Breast epithelium (tissue), 3 donors: ENCODE measurements at regions not wholly inside any gene's neighbourhood (a gene's known extent, or its start where the extent isn't known, plus 50 kb on each side); places are given as distances from the start of the nearest gene placed in this dataset.

Experiments
- POLR2A ChIP-seq: fragments of 450-650 bp; IDR thresholded peaks from one replicate; pipeline ENCODE4 v1.6.1; 2016; ENCODE audit warnings: antibody characterized with exemption, mild to moderate bottlenecking, moderate library complexity
- TF ChIP-seq, protein P1 (sequence below), 3 donors: fragments of 450-650 bp; IDR thresholded peaks; one replicate each; pipeline ENCODE4 v1.5.1; 2016 to 2017; ENCODE audit warnings: antibody characterized with exemption in 3 of 3, mild to moderate bottlenecking in 3 of 3, moderate library complexity in 3 of 3

DNA sequence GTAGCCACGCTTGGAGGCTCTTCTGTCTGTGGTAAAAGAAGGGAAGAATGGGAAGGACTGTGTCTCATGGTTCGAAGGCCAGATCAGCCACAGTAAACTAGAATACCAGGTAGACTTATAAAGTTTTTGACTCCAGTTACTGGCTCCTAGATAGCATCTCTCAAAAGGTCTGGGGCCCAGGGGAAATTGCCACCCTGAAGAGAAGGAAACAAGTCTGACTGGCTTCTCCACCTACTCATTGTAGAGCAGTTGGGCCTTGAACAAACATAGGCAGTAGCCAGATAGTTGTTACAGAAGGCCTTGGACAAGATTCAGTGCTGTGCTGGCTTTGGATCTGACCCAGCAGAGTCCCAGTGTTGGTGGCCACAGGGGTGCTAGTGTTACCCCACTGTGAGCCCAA, 890.4 kb downstream of the EFNA5 start:
- no peak for TF ChIP-seq POLR2A
- TF ChIP-seq, protein P1, sequence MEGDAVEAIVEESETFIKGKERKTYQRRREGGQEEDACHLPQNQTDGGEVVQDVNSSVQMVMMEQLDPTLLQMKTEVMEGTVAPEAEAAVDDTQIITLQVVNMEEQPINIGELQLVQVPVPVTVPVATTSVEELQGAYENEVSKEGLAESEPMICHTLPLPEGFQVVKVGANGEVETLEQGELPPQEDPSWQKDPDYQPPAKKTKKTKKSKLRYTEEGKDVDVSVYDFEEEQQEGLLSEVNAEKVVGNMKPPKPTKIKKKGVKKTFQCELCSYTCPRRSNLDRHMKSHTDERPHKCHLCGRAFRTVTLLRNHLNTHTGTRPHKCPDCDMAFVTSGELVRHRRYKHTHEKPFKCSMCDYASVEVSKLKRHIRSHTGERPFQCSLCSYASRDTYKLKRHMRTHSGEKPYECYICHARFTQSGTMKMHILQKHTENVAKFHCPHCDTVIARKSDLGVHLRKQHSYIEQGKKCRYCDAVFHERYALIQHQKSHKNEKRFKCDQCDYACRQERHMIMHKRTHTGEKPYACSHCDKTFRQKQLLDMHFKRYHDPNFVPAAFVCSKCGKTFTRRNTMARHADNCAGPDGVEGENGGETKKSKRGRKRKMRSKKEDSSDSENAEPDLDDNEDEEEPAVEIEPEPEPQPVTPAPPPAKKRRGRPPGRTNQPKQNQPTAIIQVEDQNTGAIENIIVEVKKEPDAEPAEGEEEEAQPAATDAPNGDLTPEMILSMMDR (IDR thresholded peaks at IDR 0.05): no peak
